ENCODE measurements at regions not wholly inside any gene's neighbourhood (a gene's known extent, or its start where the extent isn't known, plus 50 kb on each side); places are given as distances from the start of the nearest gene placed in this dataset.

DNA sequence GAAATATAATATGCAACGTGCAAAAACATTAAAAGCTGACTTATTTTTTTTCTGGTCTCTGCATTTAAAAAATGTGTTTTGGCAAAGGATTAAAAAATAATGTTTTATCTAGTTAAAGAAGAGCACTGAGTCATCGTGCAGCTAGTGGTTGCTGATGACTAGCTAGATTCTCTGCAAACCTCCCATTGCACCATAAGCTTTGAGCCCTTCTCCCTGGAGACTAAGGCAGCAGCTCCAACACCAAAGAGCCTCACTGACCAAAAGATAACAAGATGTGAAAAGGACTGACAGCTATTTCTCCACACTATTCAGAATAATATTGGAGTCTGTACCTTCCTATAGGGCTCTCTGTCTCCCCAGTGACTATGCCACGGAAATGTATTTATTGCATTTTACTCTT lies 424.3 kb downstream of the SLITRK2 start:
- Histone ChIP-seq H3K23ac (ENCODE audit: low read depth, low read length) (no peak overlapping the region), H3K27ac (ENCODE audit: insufficient read depth, low read length) (no peak overlapping the region), H2AK9ac (replicated peaks; ENCODE audit: low read depth, low read length, poor library complexity) (no peak overlapping the region), H3K4me2 (ENCODE audit: low read depth, low read length) (no peak overlapping the region), H3K9me3 (ENCODE audit: control insufficient read depth, insufficient read depth, low read length) (peaks cover 10% of the 10 kb centered on the region), H3K56ac (ENCODE audit: extremely low read depth, insufficient read depth, low read length) (no peak overlapping the region), H4K8ac (ENCODE audit: low read depth in 2 of 2, low read length in 2 of 2) (no peak overlapping the region), H2AFZ (replicated peaks; ENCODE audit: low read length, poor library complexity) (no peak overlapping the region), H4K91ac (ENCODE audit: insufficient read depth, low read depth, low read length) (no peak overlapping the region), H3K4ac (ENCODE audit: low read depth, low read length) (no peak overlapping the region), H4K20me1 (ENCODE audit: insufficient read depth, low read length) (no peaks in the 10 kb centered on the region), H2AK5ac (ENCODE audit: low read depth, low read length) (no peak overlapping the region), H3K18ac (ENCODE audit: low read depth, low read length) (no peak overlapping the region), H2BK120ac (ENCODE audit: low read depth, low read length) (no peak overlapping the region), H2BK5ac (ENCODE audit: low read depth, low read length, poor library complexity, severe bottlenecking) (no peak overlapping the region), H4K5ac (ENCODE audit: low read depth, low read length) (no peak overlapping the region), H3K4me3 (ENCODE audit: insufficient read depth, low read depth, low read length) (no peak overlapping the region), H3K9me1 (ENCODE audit: insufficient read depth, low read length) (no peaks in the 10 kb centered on the region), H3K9ac (ENCODE audit: low read depth, low read length) (no peak overlapping the region), H3K27me3 (ENCODE audit: control insufficient read depth, insufficient read depth, low read length) (no peaks in the 10 kb centered on the region), H3K36me3 (ENCODE audit: control insufficient read depth, insufficient read depth, low read length) (no peaks in the 10 kb centered on the region), H2BK15ac (ENCODE audit: low read depth, low read length) (no peak overlapping the region), H3K14ac (replicated peaks; ENCODE audit: low read depth, low read length) (no peak overlapping the region), H3K79me1 (ENCODE audit: low read depth in 1 of 2, low read length in 2 of 2) (no peaks in the 10 kb centered on the region), H2BK20ac (ENCODE audit: low read depth, low read length) (no peak overlapping the region), H3K4me1 (ENCODE audit: control insufficient read depth, insufficient read depth, low read length) (no peaks in the 10 kb centered on the region)
- dilution Hi-C loops (cut with HindIII; ENCODE audit: low sequenced_read_pairs, unreplicated experiment), result no loop called here
- ChIA-PET CTCF (no interaction called here), POLR2A (ENCODE audit: unreplicated experiment) (no interaction called here)
- WGBS, 2 experiments (ENCODE audit: extremely low coverage in 2 of 2, insufficient read length in 1 of 2), result no CpG with 5 or more reads among the region's 3 CpGs
- no peak for ATAC-seq (ENCODE audit: low read depth)
- TF ChIP-seq BHLHE40 (IDR thresholded peaks at IDR 0.05; ENCODE audit: low read depth, low read length) (no peak), RAD21 (IDR thresholded peaks at IDR 0.05; ENCODE audit: low read length) (no peak), CHD1 (IDR thresholded peaks at IDR 0.05; ENCODE audit: low read depth, low read length) (no peak), RCOR1 (IDR thresholded peaks at IDR 0.05; ENCODE audit: insufficient replicate concordance, low read length) (no peak), CTCF (conservative IDR thresholded peaks at IDR 0.05; ENCODE audit: low read depth, low read length) (no peak), NFE2L2 (IDR thresholded peaks at IDR 0.05; ENCODE audit: low read depth, low read length) (no peak), USF2 (IDR thresholded peaks at IDR 0.05; ENCODE audit: low read depth, low read length) (no peak), POLR2A (IDR thresholded peaks at IDR 0.05; ENCODE audit: low read depth, low read length) (no peak), SMC3 (IDR thresholded peaks at IDR 0.05; ENCODE audit: low read depth, low read length) (no peak), RFX5 (IDR thresholded peaks at IDR 0.05; ENCODE audit: low read depth, low read length) (no peak), MAZ (IDR thresholded peaks at IDR 0.05; ENCODE audit: borderline replicate concordance, low read depth, low read length) (no peak), CEBPB (IDR thresholded peaks at IDR 0.05; ENCODE audit: low read depth, low read length) (no peak), MAFK (IDR thresholded peaks at IDR 0.05; ENCODE audit: low read depth, low read length) (no peak)
- intact Hi-C loops (cut with micrococcal nuclease), result no loop called here
- DNase-seq, result no peak
- in situ Hi-C loops (cut with MboI; ENCODE audit: low sequenced_read_pairs), result no loop called here
- no TSS peak for BruUV-seq (replicated peaks)
